ENCODE measurements at regions not wholly inside any gene's neighbourhood (a gene's known extent, or its start where the extent isn't known, plus 50 kb on each side); places are given as distances from the start of the nearest gene placed in this dataset.

DNA sequence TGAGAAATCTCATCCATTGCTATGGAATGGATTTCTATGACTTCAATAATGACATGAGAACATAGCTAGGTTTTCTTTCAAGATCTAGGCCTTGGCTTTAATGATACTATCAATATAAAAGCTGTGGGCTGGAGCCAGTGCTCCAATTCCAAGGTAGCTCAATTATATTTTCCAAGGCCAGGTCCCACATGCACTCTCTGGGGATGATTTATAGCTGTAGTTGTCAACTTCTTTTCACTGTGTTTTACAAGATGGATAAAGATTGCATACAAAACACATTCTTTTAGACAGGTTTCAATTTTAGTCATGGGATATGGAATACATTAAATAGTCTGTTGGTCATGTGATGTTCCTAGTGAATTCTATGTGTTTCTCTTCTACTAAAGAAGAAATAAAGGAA, 156.7 kb downstream of the DCAF12L1 start:
- in situ Hi-C loops (cut with HindIII; ENCODE audit: low pct_unique_long_range_greater_than_20kb, low sequenced_read_pairs): no loop called here
- no peak for DNase-seq (ENCODE audit: low read depth, low spot score)

DNA sequence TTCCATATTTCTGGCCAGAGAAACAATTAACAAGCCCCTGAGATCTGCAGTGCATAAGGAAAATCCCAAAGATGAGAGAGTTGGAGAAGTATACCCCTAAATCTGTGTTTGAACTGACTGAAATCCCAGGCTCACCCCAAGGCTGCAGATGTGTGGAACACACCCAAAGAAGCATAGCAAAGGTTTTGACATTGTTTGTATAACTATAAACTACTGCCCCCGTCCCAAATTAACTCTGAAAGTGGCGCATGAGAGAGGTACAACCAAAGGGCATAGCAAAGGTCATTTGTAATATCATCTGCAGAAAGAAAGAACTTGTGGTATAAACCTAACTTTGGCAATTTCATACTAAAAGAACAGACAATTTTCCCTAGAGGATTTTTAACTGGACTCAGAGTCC, 157.9 kb downstream of the DCAF12L1 start:
- no peak for DNase-seq (ENCODE audit: low read depth, low spot score)
- in situ Hi-C loops (cut with HindIII; ENCODE audit: low pct_unique_long_range_greater_than_20kb, low sequenced_read_pairs): no loop called here

DNA sequence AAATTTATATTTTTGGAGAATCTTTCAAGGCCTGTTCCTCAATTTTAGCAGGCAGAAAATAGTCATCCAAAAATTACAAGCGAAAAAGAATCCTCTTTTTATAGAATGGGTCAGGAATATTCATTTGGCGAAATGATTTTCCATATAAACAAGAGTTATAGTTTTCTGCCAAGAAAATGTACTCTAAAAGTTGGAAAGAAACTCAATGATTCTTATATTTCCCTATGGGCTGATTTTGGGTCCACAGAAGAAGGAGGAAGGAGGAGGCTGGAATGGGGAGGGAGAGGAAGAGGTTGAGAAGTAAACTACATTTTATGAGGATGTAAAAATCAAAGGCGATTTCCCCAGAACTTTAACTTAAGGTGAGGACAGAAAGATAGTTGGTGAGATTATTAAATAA, 159.3 kb downstream of the DCAF12L1 start:
- DNase-seq (ENCODE audit: low read depth, low spot score): no peak
- in situ Hi-C loops (cut with HindIII; ENCODE audit: low pct_unique_long_range_greater_than_20kb, low sequenced_read_pairs): no loop called here

DNA sequence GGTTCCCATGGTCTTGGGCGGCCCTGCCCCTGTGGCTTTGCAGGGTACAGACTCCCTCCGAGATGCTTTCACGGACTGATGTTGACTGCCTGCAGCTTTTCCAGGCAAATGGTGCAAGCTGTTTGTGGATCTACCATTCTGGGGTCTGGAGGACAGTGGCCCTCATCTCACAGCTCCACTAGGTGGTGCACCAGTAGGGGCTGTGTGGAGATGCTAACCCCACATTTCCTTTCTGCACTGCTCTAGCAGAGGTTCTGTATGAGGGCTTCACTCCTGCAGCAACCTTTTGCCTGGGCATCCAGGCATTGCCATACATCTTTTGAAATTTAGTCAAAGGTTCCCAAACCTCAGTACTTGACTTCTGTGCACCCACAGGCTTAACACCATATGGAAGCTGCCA, 176.1 kb downstream of the DCAF12L1 start:
- DNase-seq (ENCODE audit: low read depth, low spot score): peak; percentile 11
- in situ Hi-C loops (cut with HindIII; ENCODE audit: low pct_unique_long_range_greater_than_20kb, low sequenced_read_pairs): no loop called here

DNA sequence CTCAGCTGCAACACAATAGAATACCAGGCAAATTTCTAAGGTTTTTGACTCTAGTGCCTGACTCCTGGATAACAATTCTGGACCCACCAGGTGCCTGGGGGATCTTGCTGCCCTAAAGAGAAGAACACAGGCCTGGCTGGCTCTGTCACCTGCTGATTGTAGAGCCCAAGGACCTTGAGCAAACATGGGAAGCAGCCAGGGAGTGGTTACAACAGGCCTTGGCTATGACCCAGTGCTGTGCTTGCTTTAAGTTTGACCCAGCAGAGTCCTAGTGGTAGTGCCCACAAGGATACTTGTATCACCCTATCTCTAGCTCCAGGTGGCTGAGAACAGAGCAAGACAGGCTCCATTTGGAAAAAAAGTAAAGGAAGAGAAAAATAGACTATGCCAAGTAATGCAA, 176.8 kb upstream of the DCAF12L2 start:
- no peak for DNase-seq (ENCODE audit: low read depth, low spot score)
- in situ Hi-C loops (cut with HindIII; ENCODE audit: low pct_unique_long_range_greater_than_20kb, low sequenced_read_pairs): no loop called here

DNA sequence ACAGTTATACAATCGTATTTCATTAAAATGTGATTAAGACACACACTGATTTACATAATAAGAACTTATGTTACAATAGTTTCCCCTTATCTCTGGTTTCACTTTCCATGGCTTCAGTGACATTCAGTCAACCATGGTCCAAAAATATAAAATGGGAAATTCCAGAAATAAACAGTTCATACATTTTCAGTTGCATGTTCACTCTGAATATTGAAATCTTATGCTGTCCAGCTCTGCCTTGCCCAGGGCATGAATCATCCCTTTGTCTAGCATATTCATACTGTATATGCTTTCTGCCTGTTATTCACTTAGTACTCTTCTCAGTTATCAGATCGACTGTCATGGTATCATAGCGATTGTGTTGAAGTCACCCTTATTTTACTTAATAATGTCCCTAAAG, 173.8 kb upstream of the DCAF12L2 start:
- DNase-seq (ENCODE audit: low read depth, low spot score): no peak
- in situ Hi-C loops (cut with HindIII; ENCODE audit: low pct_unique_long_range_greater_than_20kb, low sequenced_read_pairs): no loop called here

DNA sequence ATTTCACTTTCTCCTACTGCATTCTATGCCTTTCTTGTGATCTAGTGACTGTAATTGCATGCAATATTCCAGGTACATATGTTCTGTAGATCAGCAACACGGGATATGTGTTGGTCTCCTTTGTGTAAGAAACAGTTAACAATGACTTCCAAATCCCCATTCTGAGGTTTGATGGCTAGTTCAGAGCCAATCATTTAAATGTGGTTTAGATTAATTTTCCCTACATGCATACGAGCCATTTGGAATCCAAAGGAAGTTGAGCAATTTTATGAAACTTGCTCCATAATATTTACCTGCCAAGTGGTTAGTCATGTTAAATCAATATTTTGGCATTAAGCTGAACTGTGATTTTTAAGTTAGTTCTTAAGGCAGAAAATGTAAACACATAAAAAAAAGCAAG, 172.8 kb upstream of the DCAF12L2 start:
- no peak for DNase-seq (ENCODE audit: low read depth, low spot score)
- in situ Hi-C loops (cut with HindIII; ENCODE audit: low pct_unique_long_range_greater_than_20kb, low sequenced_read_pairs): no loop called here

DNA sequence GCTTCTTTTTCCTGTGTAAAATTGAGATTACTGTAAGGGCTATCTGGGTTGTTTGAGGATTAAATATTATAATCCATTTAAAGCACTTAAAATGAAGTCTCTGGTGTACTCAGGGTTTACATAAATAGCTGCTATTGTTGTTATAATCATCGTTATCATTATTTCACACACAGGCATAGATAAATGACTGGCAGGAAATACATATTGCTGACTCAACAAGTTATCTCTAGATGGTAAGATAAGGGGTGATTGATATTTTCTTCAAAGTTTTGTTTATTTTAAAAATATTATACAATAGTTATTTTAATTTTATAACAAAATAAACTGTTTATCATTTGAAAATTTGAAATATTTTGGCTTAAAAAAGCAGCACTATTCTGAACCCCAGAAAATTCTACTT, 134.3 kb upstream of the DCAF12L2 start:
- DNase-seq (ENCODE audit: low read depth, low spot score): no peak
- in situ Hi-C loops (cut with HindIII; ENCODE audit: low pct_unique_long_range_greater_than_20kb, low sequenced_read_pairs): no loop called here

DNA sequence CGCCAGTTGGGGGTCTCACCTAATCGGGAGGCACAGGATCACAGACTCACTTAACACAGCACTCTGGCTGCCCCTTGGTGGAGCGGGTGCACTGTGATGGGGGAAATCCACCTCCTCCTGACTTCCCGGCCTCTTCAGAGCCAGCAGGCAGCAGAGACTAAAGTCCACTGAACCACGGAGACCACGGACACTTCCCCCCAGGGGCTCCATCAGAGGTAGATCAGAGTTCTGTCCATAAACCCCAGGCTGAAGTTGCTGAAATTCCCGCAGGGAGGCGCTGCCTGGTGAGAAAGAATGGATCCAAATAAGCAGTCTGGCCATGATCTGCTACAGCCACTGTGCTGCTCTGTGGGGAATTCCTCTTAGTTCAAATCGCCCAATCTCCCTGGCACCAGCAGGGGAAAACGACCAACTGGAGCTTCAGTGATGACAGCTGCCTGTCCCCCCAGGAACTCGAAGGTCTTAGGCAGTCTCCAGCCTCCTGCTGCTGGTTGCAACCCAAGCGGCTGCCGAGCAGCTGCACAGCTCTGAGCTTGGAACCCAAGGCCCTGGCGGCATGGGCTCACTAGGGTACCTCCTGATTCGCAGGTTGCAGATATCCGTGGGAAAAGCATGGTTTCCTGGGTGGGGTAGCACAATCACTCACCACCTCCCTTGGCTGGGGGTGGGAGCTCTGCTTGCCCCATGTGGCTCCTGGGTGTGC, 106.9 kb upstream of the DCAF12L2 start:
- in situ Hi-C loops (cut with HindIII; ENCODE audit: low pct_unique_long_range_greater_than_20kb, low sequenced_read_pairs): no loop called here
- DNase-seq (ENCODE audit: low read depth, low spot score): peak; percentile 2

DNA sequence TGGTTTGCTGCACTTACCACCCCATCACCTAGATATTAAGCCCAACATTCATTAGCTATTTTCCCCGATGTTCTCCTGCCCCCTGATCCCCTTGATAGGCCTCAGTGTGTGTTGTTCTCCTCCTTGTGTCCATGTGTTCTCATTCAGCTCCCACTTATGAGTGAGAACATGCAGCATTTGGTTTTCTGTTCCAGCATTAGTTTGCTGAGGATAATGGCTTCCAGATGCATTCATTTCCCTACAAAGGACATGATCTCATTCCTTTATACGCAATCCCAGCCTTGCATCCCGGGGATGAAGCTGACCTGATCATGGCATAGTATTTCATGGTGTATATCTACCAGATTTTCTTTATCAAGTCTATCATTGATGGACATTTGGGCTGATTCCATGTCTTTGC, 99.0 kb upstream of the DCAF12L2 start:
- no peak for DNase-seq (ENCODE audit: low read depth, low spot score)
- in situ Hi-C loops (cut with HindIII; ENCODE audit: low pct_unique_long_range_greater_than_20kb, low sequenced_read_pairs): no loop called here

DNA sequence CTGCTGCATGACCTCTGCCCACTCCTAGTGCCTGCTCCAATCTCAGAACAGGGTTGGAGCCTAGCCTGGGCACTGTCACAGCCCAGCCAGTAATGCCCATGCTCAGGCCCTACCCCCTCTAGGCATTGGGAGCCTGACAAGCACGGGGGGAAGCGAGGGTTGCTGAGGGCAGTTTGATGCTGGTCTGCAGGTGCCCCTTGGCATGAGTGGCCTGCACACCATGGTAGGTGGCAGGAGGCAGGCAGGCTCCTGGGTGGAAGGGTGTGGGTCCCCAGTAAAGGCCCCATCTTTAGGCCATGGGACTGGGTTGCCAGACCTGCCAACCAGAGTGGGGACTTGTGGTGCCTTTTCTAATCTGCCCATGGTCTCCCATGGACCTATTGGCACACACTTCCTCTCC, 72.1 kb upstream of the DCAF12L2 start:
- in situ Hi-C loops (cut with HindIII; ENCODE audit: low pct_unique_long_range_greater_than_20kb, low sequenced_read_pairs): no loop called here
- no peak for DNase-seq (ENCODE audit: low read depth, low spot score)

DNA sequence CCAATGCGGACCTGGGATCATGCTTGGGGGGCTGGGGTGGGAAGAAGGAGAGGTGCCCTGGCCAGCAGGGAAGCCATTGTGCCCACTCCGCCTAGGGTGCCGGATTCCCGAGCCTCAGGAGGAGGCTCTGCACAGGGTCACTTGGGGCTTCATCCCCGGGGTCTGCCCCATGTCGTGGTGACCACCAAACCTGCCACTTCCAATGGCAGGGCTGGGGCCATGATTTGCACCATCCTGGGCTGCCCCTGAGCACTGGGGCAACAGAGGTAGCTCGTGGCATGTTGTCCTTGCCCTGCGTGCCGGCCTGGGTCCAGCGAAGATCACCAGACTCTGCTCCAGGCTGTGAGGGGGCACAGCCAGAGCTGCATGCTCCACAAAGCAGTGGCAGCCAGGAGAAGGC, 71.4 kb upstream of the DCAF12L2 start:
- in situ Hi-C loops (cut with HindIII; ENCODE audit: low pct_unique_long_range_greater_than_20kb, low sequenced_read_pairs): no loop called here
- DNase-seq (ENCODE audit: low read depth, low spot score): no peak
